KBM-7 (cell line): ENCODE measurements at regions not wholly inside any gene's neighbourhood (a gene's known extent, or its start where the extent isn't known, plus 50 kb on each side); places are given as distances from the start of the nearest gene placed in this dataset.

ENCODE experiments used
- DNase-seq: peaks from one replicate; pipeline ENCODE4 v3.0.0-alpha.2; 2015
- in situ Hi-C: fragments of 300-500 bp; cut with MboI; formaldehyde crosslinking; loops from 2 replicates; pipeline ENCODE4 v1.14.3; 2020; ENCODE audit warnings: low sequenced_read_pairs, low pct_unique_long_range_greater_than_20kb, mixed read lengths

DNA sequence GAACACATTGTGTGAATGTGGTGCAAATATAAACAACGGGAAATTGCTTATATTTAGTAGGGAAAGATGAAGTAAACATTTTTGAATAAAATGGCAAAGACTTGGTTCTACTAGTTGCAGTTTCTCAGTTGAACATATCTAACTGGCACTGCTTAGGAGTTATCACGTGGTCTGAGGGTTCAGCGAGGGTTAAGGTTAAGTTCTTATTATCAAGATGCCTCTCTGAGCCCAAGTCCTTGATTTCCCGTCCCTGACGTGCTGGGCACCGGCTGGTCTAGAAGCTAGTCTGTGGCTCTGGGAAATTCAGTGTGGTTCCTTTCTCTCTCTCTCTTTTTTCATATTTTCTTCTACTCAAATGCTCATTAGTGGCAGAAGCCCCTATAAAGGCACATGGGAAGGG lies 81.6 kb upstream of the PITX1 start:
- in situ Hi-C loops = no loop called here
- no peak for DNase-seq

DNA sequence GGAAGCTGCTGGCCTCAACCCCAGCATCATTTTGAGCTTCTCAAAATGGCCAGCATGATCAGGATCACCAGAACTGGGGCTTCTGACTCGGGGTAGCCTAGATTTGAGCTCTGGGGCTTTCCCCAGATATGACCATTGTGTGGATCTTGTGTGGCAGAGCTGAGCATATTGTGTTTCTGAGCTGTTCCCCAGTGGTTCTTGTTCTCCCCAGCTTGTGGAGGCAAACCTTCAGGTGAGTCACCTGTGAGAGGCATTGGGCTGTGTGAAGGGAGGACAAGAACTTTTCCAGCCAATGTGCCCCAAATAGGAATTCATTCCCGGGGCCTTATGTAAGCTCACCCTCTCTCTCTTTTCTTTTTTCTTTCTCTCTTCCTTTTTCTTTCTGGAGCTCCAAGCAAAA lies 80.7 kb upstream of the PITX1 start:
- no peak for DNase-seq
- in situ Hi-C loops = no loop called here

- DNase-seq = no peak
- in situ Hi-C loops = no loop called here
These were observed 78.1 kb upstream of the PITX1 start for GRCh38 chr5:135112008-135112725.

GRCh38 chr5:135110785-135111596 lies 77.0 kb upstream of the PITX1 start:
- in situ Hi-C loops = no loop called here
- DNase-seq = no peak

DNA sequence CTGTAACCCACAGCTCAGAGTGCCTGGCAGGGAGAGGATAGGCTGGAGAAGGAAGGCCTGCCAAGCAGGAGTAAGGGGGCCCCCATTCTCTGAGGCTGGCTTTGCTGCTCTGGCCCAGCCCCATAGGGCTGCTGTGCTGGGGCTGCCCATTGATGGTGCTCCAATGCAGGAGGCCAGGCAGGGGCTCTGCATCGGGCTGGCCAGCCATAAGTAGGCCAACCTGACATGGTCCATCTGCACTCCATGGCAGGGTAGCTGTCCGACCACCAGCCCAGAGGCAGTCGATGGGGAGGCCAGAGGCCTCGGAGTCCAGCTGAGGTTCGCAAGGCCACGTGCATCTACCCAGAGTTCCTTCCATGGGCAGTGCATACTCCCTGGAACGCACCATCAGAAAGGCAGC lies 75.0 kb upstream of the PITX1 start:
- DNase-seq = no peak
- in situ Hi-C loops = no loop called here

DNA sequence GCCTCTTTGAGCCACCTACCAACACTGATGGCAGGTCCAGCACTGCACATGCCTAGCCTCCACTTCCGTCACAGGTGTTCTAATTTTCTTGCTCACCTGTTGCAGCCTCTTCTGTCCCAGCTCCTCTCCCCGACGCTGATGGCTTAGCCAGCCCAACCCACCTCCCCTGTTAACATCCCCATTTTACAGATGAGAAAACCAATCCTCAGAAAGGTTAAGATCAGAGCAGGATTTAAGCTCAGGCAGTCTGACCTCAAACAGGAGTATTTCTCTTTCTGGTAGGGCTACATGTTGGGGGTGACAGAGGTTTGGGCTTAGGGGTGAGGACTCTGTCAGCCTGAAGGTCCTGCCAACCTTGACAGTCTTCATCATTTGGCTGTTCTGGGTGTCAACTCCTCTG lies 74.5 kb upstream of the PITX1 start:
- DNase-seq = no peak
- in situ Hi-C loops = no loop called here

DNA sequence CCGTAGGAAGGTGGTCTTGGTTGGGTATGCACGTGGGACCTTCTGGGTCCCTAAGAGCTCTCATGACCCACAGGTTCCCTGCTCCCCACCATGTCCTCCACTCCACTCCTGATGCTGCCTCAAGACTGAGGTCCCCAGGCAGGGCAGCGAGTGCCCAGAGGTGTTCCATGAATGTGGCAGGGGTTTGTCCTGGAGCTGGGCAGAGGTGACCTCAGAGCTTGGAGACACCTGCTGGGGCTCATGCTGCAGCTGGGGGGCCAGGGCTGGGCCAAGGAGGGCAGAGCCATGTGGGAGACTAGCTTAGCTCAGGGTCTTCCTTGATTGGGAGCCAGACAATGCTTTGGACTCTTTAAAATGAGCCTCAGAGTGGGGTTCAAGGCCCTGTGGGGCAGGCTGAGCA lies 74.0 kb upstream of the PITX1 start:
- in situ Hi-C loops = no loop called here
- DNase-seq = no peak

- no peak for DNase-seq
- in situ Hi-C loops = no loop called here
These were observed 72.8 kb upstream of the PITX1 start for GRCh38 chr5:135106610-135107471.

- no peak for DNase-seq
- in situ Hi-C loops = no loop called here
These were observed 72.1 kb upstream of the PITX1 start for GRCh38 chr5:135106136-135106535.

- DNase-seq = no peak
- in situ Hi-C loops = no loop called here
These were observed 71.1 kb upstream of the PITX1 start for GRCh38 chr5:135105105-135105484.

DNA sequence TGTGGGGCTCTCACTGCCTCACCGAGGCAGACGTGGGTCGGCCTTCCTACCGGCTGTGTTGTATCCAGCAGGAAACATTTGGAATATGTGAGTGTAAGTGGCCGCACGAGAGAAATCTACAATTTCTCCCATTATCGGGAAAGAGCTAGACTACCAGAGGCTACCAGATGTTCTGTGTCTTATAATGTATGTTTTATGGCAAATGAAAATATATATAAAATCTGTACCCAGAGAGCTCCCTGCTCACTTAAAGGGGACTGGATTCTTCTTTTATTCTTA lies 69.5 kb upstream of the PITX1 start:
- in situ Hi-C loops = no loop called here
- DNase-seq = no peak

- no peak for DNase-seq
- in situ Hi-C loops = no loop called here
These were observed 68.9 kb upstream of the PITX1 start for GRCh38 chr5:135102716-135103574.

DNA sequence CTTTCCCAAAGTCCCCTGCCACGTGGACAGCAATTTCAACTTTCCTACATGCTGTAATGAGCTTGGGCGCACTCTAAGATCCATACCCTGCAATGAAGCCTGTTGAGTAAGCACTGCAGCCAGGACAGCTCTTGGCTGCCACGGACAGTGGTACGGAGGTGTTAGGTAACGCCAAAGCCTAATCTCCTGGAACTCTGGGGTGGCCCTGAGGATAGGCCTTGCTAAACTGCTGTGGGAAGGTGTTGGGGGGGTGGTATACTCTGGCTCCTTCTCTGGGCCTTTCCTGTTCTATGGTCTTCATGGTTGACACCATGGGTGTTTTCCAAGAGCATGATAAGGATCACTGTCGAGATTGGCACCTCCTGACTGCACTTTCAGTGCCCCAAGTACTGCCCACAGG lies 66.4 kb upstream of the PITX1 start:
- in situ Hi-C loops = no loop called here

GRCh38 chr5:135100011-135100410 lies 66.0 kb upstream of the PITX1 start:
- in situ Hi-C loops = no loop called here

More for the DNA sequence above, 66.4 kb upstream of the PITX1 start:
- DNase-seq = no peak

GRCh38 chr5:135097390-135097789 lies 63.4 kb upstream of the PITX1 start:
- no peak for DNase-seq
- in situ Hi-C loops = no loop called here

More at GRCh38 chr5:135100011-135100410, 66.0 kb upstream of the PITX1 start:
- no peak for DNase-seq

DNA sequence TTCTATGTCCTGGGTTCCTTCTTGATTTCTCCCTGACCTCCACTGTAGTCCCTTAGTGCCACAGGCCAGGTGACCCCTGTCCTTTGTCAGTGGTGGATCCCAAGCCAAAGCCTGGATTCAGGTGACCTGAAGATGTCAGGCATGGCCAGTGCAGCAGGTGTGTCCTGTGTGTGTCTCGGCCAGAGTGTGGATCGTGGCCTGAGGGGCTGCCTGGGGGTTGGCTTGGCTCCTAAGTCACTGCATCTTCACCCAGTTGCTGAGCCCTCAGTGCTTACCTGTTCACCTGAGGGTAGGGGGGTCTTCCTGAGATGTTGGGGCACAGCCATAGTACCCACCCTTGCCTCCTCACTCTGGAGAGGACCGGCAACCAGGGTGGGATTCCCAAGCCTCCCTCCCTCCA lies 61.8 kb upstream of the PITX1 start:
- DNase-seq = no peak

GRCh38 chr5:135095052-135095715 lies 61.2 kb upstream of the PITX1 start:
- DNase-seq = no peak
- in situ Hi-C loops = no loop called here

More for the DNA sequence above, 61.8 kb upstream of the PITX1 start:
- in situ Hi-C loops = no loop called here

DNA sequence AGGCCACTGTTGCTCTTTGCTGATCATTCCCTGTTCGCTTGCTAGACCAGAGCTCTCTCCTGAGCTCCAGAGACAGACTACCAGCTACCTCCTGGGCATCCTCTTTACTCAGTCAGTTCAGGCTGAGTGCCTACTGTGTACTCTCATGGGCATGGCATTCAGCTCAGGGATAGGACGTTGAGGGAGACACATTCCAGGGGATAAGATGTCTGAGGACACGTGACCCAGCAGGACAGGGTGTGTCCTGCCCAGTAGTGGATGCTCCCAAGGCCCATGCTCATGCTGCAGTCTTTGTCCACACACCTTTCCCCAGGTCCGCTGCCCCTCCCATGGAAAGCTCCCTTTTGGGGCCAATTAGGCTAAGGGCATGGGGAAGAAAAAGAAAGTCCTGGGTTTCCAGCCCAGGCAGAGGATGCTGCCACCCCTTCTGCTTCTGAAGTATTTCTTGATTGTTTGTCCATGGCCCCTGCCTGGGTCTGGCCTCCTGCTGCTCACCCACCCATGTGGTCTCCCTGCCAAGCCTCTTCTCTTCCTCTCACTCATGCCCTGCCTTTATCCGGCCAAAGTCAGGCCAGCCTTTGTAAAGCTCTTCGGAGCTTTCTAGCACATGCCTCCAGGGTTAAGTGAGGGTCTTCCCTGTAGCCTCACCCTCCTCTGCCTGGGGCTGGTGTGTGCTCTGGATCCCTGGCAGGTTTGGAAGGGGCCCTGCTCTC lies 60.5 kb upstream of the PITX1 start:
- DNase-seq = no peak
- in situ Hi-C loops = no loop called here
